ENCODE measurements at regions not wholly inside any gene's neighbourhood (a gene's known extent, or its start where the extent isn't known, plus 50 kb on each side); places are given as distances from the start of the nearest gene placed in this dataset.

GRCh38 chr7:17619196-17619818 is 320.9 kb downstream of the AHR start:
- TF ChIP-seq CTCF (IDR thresholded peaks at IDR 0.05) (no peak), POLR2A (IDR thresholded peaks at IDR 0.05) (no peak)

Data from right lobe of liver (tissue), 4 donors.